GM19463 (cell line): ENCODE measurements at regions not wholly inside any gene's neighbourhood (a gene's known extent, or its start where the extent isn't known, plus 50 kb on each side); places are given as distances from the start of the nearest gene placed in this dataset.
"Not testable (repeated sequence)": the region's sequence is repeated elsewhere in the genome, so short reads cannot be mapped to it uniquely, and the experiment has no call there.

Experiments
- ATAC-seq: cut with Tn5 transposase; IDR thresholded peaks from one replicate; pipeline ENCODE4 v1.9.1; 2021; ENCODE audit warnings: mild to moderate bottlenecking, moderate library complexity; ENCODE audit not compliant: unreplicated experiment

DNA sequence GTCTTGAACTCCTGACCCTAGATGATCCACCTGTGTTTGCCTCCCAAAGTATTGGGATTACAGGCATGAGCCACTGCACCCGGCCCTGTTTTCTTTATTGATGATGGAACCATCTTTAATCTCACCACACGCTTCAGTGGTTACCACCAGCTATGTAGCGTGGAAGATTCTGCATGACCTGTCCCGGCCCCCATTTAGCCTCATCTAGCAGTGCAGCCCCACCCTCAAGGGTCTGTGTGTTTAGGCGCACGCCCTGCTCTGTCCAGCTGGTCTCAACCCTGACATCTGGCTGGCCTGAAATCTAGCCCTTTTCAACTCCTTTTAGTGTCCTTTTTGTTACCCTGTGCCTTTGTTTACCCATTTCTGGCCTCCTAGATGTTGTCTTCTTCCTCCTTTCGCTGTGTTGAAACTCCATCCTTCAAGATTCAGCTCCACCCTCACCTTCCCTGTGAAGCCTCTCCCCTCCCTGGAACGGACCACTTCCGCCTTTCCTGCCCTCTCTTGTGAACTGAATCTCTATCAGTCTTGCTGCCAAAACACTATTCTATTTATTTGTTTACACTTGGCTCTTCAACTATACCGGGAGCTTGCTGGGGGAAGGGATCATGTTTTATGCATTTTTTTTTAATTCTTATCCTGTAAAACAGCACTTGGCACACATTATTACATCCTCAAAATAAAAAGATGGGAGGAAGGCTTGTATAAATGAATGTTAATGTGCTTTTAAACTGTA, 101.0 kb upstream of the MTHFD1L start:
- no peak for ATAC-seq

DNA sequence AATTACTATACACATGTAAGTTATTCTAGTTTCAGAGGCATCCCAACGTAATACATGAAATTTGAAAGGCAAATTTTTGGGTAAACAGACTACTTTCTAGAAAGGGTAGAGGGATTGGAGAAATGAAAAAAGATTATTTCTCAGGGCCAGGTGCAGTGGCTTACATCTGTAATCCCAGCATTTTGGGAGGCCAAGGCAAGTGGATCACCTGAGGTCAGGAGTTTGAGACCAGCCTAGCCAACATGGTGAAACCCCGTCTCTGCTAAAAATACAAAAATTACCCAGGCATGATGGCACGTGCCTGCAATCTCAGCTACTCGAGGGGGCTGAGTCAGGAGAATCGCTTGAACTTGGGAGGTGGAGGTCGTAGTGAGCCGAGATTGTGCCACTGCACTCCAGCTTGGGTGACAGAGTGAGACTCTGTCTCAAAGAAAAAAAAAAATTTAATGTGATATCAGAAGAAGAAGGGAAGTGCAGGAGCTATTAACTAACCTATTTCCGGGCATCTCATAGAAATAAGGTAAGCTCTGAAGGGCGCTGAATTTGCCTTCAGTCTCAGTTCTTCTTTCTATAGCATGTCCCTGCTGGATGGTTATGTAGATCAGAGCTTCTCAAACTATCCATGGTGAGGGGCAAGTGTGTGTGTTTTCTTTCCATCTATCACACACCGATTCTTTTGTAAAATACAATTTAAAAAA, 100.3 kb upstream of the MTHFD1L start:
- peak; percentile 78 for ATAC-seq

DNA sequence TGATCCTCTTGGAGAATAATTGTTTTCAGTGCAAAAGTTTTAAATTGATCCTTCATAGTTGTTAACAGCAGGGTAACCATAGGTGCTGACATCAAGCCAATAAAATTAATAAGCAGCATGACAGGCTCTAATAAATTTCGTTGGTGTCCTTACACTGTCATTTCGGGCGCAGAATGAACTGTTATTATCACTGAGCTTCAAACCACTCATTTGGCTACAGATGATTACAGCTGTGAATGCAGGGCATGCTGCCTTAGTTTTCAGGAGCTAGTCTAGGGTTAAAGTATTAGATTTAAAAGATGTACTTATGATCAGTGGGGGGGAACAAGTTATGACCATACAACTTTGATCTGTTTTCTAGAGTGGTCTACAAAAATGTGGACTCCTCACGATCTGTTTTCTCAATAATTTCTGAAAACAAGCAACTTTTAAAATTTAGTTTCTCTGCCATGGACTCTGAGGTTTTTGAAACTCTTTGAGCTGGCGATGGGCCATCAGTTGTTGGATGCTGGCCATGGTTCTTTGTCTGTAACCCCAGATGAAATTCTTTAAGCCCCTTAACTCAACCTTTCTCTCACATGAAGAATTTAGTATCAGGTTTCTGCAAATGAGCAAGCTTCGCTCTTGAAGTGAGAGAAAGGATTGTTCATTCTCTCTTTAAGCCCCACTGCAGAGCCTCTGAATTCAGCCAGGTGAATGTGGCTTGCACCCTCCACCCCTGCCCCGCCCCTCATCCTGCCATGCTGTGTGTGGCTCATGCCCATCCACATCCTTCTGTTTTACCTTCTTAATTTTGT, 99.1 kb upstream of the MTHFD1L start:
- ATAC-seq: no peak

DNA sequence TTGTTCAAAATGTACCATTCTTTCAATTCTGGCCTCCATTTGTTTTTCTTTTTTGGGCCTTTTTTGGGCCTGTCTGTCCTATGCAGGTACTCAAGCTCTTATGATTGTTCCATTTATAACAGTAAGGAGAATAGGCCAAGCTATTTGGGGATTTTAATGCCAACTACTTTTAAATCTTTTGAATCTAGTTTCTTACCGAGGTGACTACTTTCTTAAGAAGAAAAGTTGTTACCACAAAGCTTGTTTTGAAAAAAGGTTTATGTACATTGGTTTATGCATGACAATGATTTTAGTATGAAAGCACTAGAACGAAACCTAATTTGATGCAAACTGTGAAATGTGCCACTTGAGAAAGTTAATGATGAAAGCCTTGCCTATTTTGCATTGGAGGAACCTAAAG, 98.3 kb upstream of the MTHFD1L start:
- ATAC-seq: no peak

DNA sequence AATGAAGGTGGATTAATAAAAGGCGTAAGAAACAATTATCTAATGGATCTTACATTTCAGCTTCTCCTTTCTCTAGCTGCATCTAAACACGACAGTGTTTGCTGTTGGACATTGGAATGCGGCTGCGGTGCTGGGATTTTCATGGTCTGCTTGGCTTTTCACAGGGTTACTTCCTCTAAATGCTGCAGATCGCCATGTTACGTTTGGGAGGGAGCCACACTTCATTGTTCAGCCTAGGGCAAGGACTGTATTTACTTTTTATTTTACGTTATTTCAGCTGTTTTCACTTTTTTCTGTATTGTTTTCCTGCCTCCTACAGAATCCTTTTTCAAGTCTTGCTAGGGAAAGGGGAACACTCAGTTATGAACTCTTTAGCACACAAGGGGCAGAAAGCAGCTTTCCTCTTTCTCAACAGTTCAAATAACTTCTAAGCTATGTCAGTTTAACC, 97.9 kb upstream of the MTHFD1L start:
- ATAC-seq: no peak

DNA sequence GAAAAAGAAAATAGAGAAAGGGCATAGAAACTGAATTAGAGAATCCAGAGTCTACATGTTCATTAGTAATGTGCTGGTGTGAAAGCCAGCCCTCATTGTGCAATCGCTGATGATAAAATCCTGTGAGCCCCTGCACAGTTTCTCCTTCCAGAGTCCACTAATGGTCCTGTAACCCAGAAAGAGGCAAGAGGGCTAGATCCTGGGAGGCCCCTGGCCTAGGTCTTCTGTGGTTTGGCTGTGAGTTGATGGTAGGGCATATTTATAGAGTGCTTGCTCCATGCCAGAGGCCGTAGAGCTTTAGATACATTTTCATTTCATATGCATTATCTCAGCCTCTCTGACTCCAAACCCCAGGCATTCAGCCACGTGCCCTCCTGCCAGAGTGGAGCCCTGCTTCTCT, 94.9 kb upstream of the MTHFD1L start:
- no peak for ATAC-seq

DNA sequence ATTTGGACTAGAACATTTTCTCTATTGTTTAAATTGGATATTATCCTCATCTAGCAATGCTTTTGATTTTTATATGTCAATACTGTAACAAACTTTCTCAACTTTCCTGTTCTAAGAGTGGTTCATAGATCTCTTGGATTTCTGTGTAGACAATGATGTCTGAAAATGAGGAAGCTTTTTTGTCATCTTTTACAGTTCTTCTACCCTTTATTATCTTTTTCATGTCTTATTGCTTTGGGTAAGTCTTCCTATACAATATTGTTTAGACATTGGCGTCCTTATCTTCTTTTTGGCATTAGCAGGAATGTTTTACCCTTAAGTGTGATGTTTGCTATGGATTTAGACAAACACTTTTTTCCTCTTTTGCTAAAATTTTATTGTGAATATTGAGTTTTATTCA, 91.5 kb upstream of the MTHFD1L start:
- no peak for ATAC-seq

DNA sequence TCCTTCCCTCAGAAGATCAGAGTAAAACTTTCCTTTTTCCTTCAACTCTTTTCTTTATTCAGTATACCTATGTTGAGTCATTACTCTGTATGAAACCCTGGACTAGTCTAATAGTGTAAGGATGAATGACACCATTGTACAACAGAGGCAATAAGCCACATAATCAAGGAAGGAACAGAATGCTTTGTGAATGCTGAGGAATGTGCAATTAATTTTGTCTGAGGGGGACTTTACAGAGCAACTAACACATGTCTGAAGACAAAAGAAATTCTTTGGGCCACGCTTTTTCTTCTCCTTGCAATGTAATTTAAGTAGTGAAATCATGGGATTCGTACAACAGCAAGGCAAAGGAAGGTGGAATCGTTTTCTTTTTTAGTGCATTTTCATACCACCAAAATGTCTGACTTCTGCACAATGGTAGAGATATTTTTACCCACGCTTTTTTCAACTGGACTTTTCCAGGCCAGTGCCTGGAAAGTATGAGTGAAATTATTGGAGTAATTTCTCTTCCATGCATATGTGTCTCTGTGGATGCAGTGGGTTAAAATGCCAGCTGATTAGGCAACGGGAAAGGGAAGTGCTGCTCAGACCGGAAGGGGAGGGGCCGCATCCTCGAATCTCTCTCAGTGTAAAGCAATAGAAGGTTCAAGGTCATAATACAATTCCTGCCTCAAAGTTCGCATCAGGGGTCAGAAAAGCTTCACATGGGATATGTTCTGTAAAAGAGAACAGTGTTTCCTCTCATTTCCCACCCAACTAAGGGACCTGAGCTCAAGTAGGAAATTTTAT, 89.9 kb upstream of the MTHFD1L start:
- ATAC-seq: no peak

DNA sequence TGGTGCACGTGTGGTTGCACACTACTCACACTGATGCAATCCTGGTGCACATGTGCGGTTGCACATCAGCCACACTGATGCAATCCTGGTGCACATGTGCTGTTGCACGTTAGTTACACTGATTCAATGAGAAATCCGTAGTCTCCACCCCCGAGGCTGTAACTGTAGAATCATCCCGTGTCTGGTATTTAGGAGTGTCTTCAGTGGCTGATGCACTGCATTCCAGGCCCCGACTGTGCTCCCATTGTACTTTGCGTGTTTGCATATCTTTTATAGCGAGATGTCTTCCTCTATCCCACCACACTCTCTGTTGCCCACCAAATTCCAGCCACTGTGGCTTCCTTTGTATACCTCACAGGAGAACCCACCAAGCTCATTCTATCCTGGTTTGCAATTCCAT, 87.8 kb upstream of the MTHFD1L start:
- no peak for ATAC-seq

DNA sequence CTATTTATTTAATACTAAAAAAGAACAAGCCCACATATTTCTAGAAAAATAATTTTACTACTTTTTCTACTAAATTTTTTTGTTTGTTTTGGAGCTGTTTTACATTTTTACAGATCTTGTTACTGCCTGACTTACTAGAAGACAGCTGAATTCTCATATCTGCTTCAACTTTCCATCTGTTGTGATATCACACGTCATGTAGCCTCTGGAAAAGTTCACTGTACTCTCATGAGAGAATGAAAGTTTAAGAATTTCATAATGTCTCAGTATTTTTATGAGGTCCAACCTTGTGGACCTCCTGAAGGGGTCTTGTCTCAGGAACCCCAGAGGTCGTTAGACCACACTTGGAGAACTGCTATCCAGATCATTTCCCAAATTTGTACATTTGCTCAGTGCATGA, 81.7 kb upstream of the MTHFD1L start:
- ATAC-seq: no peak

DNA sequence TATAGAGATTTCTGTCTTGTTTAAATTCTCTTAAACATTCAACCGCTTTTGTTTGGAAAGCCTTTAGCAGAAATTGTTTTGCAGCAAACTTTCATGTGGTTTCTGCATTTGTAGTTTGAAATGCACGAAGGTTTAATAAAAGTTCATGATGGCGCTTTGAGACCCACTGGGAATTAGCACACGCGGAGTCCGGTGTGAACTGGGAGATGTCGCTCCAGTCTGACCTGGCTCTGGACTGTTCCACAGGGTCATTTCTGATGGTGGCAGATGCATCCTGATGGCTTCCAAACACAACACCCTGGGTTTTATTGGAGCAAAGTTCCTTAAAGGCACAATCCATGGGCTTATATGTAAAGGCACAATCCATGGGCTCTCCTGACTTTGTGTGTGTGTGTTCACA, 78.1 kb upstream of the MTHFD1L start:
- no peak for ATAC-seq

DNA sequence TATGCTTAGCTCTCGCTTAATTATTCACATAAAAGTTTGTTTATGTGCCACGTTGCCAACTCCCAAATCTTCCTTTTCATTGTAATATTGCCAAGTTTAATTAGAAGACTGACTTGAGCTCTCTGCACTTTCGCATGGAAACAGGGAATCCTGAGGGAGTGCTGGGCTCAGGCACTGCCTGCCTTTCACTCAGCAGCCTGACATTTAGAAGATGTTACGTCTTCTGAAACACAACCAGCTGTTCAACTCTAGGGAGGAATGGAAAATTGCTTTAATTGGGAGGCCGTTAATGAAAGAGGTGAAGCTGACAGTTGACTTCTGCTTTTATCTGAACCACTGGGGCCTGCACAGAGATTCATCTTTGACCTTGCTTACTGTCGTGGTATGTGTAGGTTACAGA, 77.4 kb upstream of the MTHFD1L start:
- no peak for ATAC-seq

DNA sequence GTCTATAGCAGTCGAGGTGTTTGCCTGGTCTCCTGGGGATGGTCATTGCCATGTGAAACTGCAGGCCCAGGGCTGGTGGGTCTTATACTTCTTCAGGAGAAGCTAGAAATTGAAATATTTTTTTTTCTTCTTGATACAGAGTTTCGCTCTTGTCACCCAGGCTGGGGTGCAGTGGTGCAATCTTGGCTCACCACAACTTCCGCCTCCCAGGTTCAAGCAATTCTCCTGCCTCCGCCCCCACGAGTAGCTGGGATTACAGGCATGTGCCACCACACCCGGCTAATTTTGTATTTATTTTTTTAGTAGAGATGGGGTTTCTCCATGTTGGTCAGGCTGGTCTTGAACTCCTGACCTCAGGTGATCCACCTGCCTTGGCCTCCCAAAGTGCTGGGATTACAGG, 75.6 kb upstream of the MTHFD1L start:
- not testable (repeated sequence) for ATAC-seq

DNA sequence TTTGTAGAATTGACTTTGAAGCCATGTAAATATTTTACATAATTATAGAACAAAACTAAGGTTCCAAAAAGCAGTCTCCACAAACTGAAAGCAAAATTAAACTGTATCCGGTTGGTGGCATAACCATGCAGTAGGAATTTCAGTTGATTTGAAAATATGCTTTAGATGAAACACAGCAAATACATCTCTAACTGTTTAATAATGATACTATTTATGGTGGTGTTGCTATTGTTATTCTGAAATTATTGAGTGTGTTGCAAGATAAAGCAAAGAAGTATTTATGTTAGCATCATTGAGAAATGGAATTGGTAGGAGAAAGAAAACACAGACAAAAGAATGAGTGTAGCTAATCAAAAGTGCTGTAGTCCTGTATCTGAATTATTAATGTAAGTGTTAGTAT, 73.8 kb upstream of the MTHFD1L start:
- ATAC-seq: no peak

DNA sequence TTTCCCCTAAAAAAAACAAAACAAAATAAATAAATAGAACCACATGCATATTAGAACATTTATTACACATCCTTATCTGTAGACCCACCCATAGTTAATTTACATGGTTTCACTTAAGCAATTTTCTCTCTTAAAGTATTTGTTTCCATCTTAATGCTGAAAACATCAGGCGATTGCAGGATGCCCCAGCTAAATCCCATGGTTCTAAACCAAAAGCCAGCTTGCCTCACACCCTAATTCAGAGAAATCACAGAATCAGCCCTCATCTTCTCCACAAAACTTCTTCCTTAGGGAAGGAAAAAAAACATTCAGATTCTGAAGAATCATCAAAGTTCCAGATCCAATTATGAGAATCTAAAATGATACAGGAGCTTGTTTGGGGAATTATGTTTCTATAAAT, 67.6 kb upstream of the MTHFD1L start:
- no peak for ATAC-seq

DNA sequence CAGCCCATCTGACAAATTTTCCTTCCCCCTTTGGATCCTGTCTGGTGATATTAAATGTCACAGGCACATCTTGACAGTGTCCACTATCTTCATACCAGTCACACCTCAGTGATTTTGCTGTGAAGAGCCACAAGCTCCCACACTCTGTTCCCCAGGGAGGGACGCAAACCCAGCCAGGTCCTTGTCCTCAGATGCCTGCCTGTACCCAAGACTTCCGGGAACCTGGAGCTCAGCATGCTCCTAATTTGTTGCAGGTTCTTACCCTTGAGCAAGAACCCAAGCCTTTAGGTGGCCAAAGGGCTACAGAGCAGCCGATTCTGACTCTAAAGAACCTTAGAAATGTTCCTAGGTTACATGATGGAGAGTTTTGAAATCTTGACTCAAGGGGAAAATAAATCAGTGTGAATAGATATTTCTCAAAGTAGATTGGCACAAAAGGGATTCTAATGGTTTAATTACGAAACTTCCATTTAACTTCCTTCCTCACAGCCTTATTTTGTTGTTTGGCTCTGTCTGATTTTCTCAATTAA, 66.2 kb upstream of the MTHFD1L start:
- ATAC-seq: no peak

DNA sequence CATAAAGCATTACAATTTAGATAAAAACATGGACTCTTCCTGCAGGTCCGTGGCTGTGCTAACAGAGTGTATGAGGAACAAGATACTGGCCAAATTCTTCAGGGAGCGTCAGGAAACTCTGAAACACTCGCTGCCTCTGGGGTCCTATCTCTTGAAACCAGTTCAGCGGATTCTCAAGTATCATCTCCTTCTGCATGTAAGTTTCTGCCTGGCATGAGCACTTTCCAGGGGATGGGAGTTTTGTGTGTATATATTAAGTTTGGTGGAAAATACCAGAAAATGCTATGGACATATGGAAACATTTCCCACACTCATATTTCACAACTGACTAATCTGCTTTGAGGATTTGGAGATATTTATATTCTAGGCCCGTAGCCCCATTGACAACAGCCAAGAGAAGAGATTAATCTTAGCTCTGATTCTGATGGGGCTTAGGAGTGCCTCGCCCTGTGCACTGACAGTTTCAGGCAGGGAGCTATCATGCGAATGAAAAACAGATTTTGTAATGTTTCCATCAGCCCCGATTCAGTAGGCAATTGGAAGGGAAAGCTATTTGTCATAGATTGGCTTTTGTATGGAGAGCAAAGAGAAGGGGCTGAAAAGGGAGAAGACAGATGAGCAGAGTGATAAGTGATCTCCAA, 64.7 kb upstream of the MTHFD1L start:
- no peak for ATAC-seq

DNA sequence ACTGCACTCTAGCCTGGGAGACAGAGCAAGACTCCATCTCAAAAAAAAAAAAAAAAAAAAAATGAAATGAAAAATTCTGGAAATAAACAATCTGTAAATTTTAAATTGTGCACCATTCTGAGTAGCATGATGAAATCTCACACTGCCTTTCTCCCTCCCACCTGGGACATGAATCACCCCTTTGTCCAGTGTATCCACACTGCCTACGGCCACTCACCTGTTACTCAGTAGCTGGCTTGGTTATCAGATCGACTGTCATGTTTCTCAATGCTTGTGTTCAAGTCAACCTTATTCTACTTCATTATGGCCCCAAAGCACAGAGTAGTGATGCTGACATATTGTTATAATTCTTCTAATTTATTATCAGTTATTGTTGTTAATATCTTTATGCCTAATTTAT, 58.7 kb upstream of the MTHFD1L start:
- no peak for ATAC-seq

DNA sequence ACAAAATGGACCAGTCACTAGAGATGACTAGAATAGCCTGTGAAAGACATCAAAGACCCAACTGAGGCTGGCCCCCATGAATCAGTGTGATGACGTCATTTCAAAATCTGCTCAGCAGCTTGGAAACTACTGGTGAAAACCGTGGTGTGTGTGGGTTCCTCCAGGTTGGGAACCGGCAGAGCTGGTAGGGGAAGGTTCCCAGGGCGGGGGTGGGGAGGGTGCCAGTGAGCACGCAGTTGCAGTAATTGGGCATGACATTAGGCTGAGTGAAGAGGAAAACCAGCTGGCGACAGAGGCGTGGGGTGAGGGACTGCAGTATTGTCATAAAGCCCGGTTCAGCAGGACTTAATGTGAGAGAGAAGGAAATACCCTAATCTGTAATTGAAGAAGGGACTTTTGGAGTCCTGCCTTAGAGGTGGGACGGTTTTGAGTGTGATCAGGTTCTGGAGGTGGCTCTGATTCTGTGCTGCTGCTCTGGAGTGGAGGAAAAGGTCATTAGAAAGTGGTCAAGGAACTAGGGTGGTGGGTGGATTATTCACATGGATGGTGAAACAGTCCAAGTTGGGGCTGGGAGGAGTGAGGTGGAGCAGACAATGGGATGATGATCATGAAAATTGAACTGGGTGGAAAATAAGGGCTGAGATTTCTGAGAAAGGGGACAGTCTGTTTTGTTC, 52.0 kb upstream of the MTHFD1L start:
- peak; percentile 71 for ATAC-seq

DNA sequence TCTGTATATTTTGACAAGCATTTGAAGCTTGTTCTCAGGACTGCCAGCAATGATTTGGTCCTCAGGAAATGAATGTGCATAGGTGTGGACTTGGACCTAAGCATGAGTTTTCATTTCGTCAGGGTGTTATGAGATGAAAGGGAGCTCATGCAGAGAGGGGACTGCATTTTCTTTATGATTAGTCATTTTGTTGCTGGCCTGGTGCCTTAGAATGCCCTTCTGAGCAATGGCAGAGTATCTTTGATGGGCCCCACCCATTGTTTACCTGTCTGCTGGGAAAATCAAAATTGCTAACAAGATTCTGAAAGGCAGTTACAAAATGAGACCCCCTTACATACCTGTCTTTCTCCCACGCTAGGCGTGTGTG, 51.5 kb upstream of the MTHFD1L start:
- ATAC-seq: peak; percentile 65
